Stomach (tissue), 4 donors: ENCODE measurements at regions not wholly inside any gene's neighbourhood (a gene's known extent, or its start where the extent isn't known, plus 50 kb on each side); places are given as distances from the start of the nearest gene placed in this dataset.

ENCODE experiments used
- CTCF ChIP-seq, 7 experiments: fragments of 450-650 bp in 4 of 7; fragments of 200-600 bp in 3 of 7; sonication (generic) in 3 of 7; IDR thresholded peaks; one replicate each; pipeline ENCODE4 v1.5.1; 2016 to 2019; ENCODE audit warnings: antibody characterized with exemption in 7 of 7, control low read depth in 2 of 7, mild to moderate bottlenecking in 1 of 7
- POLR2A ChIP-seq, 4 donors: fragments of 450-650 bp; IDR thresholded peaks; one replicate each; pipeline ENCODE4 v1.6.1; 2016; ENCODE audit warnings: antibody characterized with exemption in 4 of 4, control low read depth in 2 of 4, mild to moderate bottlenecking in 1 of 4, moderate library complexity in 1 of 4

GRCh38 chr13:70424928-70425327 is 316.7 kb upstream of the KLHL1 start:
- no peak for TF ChIP-seq CTCF (IDR thresholded peaks at IDR 0.05)
- no peak for TF ChIP-seq POLR2A (IDR thresholded peaks at IDR 0.05)
